ENCODE measurements at regions not wholly inside any gene's neighbourhood (a gene's known extent, or its start where the extent isn't known, plus 50 kb on each side); places are given as distances from the start of the nearest gene placed in this dataset.

DNA sequence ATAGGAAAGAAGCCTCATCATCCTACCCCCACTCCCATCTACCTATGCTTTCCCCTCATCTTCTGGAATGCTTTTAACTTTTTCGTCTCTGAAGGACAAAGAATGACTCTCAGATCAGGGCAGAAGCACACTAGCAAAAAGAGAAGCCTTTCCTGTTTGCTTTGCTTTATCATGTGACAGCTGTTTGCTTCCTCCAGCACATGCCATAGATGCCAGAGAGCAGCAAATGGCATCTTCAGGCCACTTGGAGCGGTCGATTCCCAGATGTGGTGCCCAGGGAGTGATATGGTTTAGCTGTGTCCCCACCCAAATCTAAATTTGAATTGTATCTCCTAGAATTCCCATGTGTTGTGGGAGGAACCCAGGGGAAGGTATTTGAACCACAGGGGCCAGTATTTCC lies 294.8 kb downstream of the GADD45G start:
- DNase-seq (ENCODE audit: low read depth, low spot score): no peak

DNA sequence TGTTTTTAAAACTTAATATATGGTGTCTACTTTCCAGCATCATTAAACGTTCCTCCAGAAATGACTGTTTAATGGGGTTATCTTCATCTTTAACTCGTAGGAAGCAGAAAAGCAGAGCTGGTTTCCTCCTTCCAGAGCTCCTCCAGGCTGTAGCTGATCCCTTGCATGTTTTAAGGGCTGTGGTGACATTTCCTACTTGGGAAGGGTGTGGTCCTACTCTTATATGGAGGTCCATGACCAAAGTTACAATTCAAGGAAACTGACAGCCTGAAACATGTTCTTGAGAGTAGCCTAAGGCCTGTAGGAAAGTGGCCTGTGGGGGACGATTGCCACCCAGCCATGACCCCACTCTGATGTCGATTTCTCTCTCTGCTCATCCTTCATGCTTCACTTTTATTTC lies 297.1 kb downstream of the GADD45G start:
- DNase-seq (ENCODE audit: low read depth, low spot score): no peak

DNA sequence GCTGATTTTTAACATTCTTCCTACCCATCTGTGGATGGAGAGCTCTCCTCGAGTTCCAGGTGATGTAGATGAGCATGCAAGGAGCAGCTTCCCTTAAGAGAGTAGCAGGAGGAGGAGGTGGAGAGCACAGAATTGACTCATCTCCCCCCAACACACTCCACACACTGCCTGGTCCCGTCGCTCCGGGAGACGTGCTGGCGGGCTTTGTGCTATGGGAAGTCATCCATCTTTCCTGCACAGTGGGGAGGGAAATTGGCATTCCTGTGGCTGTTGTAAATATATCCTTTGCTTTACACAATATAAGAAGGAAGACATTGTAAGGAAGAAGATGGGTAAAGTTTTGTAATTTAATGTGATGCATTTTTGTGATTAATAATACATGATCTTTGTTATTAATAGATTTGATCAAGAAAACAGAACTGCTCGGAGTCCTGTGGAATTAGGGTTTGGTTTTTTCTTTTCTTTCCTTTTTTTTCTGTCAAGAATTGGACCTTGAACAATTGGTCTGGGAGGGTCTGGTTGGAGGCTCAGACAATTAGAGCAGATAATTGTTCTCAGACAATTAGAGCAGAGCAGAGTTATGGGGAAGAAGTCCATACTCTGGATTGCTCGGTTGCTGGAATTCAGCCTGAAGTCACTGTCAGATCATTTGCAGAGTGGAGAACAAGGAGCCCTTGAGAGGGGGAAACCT lies 297.8 kb downstream of the GADD45G start:
- DNase-seq (ENCODE audit: low read depth, low spot score): no peak

DNA sequence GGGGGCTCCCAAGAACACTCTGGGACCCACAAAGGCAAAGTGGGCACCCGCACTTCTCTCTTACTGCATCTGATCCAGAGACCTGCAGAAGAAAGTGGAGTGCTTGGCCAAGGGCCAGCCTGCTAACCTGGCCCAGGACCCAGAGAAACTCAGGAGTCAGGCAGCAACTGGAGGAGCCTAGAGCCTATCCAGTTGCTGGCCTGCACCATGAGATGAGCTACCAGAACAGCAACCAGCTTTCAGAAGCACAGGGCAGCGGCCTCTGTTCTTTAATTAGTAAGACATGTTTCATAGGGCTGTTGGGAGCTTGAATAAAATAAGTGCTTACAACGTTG lies 298.3 kb downstream of the GADD45G start:
- no peak for DNase-seq (ENCODE audit: low read depth, low spot score)

DNA sequence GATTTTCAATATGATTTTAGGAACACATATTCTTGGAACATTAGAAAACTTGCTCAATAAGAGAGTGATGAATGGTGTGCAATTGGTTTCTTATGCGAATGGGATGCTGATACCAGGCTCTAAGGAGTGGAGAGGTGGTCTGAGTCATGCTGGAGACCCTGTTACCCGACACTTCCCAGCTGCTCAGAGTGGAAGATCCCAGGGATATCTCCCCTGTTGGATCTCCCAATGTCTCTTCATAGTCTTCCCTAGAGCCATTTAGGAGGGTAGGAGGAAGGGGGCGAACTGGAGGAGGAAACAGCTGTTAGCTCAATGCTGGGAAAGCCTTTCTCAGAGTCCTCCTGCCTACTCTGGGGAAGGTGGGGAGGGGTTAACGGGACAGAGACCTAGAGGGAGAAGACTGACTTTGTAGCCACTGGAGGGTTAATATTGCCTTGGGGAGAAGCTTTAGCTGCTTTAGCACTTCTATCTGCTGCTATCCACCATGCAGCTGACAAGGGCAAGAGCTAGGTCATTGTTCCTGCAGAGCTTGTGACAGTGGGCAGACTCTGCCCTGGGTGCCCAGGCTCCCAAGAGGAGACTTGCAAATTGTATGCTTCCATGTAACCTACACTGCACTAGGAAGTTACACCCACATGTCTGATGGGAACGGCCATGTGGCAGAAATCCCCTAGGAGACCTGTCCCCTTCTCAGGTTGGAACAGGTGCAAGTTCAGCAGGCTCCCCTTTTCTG lies 301.0 kb downstream of the GADD45G start:
- no peak for DNase-seq (ENCODE audit: low read depth, low spot score)

DNA sequence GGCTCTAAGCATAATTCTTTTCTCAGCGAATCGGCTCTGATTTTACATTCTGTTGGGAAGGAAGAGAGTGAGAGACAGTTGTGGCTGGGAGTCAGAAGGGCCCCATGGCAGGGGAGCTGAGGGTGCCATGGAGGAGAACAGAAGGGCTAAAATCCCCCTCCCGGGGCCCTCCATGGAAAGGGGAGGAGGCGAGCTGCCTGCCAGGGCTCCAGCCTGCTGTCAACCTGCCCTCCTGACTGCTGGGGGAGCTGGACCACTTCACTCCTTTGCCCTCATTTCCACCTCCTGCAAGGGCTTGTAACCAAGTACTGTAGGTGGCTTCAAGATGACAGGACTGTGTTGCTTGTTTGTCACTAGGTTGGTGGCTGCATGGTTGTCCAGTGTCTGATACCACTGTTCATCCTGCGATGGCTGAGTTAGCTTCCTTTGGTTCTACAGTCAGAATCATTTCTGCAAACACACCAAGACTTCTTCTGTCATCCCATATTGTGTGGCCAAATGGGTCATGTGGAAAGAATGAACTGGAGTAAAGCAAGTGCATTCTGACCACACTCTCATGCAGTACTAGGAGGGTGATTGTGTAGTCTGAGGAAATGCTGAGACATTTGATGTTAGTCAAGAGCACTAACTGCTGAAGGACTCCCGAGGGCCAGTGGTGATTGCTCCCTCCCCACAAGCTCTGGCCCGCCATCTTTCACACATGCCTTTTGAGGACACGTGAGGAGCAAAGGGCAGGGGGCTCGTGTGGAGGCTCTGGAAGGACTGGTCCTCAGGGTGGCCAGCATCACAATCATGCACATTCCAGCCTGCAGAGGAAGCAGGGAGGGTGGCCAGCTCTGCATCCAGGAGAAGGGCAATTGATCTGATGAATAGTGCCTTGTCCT lies 307.2 kb downstream of the GADD45G start:
- DNase-seq (ENCODE audit: low read depth, low spot score): no peak

DNA sequence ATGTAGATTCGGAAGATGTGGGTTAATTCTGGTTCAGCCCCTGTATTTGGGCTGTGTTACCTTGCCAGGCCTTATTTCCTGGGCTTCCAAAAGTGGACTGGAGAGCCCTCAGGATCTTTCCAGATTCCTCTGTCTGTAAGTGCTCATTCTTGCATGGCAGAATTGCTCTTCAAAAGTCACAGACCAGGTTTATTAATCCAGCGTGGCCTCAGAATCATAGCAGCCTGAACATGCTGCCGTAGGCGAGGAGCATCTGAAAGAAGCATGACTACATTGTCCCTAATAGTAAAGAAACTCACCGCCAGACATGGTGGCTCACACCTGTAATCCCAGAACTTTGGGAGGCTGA lies 307.8 kb downstream of the GADD45G start:
- DNase-seq (ENCODE audit: low read depth, low spot score): no peak

DNA sequence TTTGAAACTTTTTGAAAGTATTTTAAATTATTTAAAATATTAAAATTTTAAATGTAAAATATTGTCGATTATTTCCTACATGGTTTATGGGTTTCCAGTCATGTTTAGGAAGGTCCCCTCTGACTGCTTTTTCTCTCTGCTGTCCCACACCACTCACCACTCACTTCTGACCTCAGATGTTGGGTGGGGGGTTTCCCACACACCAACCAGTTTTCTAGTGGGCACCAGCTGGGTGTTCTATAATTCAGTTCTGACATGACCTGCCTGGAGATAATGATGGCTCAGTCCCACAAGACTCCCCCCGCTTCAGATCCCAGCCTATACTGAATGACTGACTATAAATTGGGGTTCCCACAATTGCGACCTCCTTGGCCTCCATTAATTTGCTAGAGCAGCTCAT lies 310.4 kb downstream of the GADD45G start:
- no peak for DNase-seq (ENCODE audit: low read depth, low spot score)

DNA sequence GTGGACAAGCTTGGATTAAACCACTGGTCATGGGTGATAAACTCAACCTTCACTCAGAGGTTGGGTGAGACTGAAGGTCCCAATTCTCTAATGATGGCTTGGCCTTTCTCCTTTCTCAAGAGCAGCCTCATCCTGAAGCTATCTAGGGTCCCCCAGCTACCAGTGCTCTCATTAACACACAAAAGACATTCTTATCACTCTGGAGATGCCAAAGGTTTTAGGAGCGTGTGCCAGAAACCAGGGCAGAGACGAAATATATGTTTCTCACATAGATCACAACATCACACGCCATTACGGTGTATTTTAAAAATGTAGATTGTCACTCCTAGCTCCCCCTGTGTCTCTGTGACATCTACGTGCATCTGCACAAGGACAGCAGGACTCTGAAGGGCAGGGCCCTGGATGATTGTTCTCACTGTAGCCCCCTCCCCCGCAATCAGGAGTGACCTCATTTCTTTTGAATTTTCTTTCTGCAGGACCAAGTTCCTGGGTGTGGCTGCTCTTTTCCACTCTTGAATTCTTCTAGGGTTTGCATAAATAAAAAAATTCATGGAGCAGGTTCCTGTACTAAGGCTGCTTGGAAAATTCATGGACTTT lies 311.3 kb downstream of the GADD45G start:
- DNase-seq (ENCODE audit: low read depth, low spot score): no peak

DNA sequence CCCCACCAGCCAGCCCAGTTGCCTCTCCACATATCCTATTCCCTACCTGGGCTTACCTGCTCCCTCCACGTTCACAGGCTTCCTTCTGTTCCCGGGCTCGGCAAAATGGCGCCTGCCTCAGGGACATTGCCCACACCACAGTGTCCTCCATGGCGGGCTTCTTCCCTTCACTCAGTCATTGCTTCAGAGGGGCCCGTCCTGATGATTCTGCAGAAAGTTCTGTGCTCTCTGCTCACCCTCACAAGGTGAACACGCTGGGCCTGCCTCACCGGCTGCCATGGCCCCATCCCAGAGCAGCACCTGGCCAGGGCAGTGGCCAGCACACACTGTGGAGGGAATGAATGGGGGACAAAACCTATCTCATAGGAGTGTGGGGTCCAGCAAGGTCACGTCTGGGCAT lies 313.0 kb downstream of the GADD45G start:
- no peak for DNase-seq (ENCODE audit: low read depth, low spot score)

DNA sequence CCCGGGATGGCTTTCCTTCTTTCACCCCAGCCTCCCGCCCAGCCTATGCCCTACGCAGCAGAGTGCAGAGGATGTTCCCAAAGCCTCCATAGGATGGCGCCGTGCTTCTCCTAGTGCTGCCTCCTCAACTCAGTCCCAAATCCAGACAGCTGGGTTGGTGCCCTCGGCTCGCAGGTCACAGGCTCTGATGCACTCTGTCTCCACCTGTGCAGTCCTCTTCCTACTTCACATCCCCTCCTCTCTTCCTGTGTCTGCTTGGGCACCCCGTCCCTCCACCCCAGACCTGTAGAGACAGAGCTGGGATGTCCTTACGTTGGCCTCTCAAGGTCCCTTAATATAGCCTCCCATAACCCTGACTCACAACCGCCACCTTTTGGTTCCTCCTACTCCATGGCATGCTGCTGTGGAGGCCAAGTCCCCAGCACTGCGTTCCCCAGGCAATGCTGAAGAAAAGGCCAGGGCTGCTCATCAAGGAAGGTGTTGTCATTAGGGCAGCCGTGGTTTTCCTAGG lies 314.4 kb downstream of the GADD45G start:
- no peak for DNase-seq (ENCODE audit: low read depth, low spot score)

DNA sequence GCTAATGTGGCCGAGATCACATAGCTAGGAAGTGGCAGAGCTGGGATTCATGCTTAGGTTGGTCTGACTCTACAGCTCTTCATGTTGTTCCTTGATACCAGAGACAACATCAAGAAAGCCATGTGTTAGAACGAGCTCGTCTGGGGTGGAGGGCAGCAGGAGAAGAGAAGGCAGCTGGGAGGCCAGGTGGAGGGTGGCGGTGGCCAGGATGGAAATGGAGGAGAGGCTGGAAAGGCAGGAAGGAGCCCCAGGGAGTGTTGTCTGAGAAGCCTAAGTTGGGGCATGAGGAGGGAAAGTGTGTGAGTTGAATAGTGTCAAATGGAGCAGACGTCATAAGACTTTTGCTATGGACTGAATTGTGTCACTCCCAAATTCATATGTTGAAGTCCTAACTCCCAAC lies 315.3 kb downstream of the GADD45G start:
- no peak for DNase-seq (ENCODE audit: low read depth, low spot score)

DNA sequence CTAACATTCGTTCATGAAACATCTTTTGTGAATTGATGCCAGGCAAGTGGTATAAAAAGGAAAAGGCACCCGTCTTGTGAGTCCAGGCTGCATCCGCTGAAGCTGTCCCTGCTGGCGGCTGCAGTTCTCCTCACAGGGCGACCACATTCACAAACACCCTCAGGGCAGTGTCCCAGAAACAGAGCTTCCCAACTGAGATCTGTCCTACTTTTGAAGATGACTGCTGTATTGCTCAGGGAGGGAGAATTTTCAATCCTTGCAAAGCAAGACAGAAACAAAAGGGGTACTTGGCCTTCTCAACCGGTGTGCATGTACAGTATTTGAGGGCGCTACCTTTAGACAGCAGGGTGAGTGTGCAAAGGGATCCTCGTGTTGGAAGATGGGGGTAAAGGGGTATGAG lies 316.1 kb downstream of the GADD45G start:
- DNase-seq (ENCODE audit: low read depth, low spot score): no peak

DNA sequence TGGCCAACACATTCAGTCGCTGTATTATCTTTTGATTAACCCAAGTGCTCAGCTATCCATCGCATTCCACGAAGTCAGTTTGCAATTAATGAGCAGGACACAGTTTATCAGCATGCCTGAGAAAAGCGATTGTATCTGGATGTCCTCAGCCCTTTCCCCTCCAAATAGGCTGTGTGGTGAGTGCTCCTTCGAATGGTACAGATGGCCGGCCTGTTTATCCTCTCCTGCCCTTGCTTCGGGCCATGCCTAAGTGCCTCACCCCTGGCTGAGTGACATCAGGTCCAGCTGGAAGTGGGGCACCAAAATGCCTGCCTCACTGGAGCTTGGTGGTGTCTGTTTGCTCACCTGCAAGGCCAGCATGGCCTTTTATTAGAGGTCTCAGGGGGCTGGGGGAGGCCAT lies 317.3 kb downstream of the GADD45G start:
- DNase-seq (ENCODE audit: low read depth, low spot score): no peak

DNA sequence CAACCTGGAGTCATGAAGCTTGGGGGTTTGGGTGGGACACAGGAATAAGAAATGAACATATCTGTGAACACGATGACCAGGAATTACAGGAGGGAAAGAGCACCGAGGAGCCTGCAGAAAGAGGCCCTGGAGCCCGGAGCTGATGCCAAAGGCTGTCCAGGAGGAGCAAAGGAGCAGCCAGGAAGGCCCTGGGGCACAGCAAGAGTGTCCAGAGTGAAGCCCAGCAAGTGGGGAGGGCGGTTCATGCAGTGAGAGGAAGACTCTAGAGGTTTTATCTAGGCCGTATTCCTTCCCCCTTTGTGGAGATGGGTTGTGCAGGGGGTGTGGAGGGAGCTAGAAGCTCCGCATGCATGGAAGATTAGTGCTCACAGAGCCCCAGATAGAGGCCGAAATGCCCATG lies 318.4 kb downstream of the GADD45G start:
- DNase-seq (ENCODE audit: low read depth, low spot score): no peak

DNA sequence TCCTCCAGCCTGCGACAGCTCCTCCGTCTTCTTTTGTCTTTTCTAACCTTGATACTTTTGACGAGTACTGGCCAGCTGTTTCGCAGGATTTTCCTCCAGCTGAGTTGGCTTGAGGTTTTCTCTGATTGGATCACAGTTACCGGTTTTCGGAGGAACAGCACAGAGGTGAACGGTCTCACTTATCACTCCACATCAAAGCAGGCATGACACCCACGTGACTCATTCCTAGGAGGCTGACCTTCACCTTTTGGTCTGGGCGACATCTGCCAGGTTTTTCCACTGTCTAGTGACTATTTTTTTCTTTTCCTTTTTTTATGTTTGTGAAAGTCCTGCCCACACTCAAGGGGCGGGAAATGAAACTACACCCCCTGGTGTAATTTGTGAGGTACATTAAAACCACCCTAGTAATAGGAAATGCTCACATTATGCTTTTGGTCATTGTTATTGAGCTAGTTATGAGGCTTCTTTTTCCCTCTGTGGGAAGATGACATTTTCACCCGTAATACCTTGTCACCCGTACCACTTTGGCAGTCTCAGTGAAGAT lies 319.2 kb downstream of the GADD45G start:
- no peak for DNase-seq (ENCODE audit: low read depth, low spot score)

DNA sequence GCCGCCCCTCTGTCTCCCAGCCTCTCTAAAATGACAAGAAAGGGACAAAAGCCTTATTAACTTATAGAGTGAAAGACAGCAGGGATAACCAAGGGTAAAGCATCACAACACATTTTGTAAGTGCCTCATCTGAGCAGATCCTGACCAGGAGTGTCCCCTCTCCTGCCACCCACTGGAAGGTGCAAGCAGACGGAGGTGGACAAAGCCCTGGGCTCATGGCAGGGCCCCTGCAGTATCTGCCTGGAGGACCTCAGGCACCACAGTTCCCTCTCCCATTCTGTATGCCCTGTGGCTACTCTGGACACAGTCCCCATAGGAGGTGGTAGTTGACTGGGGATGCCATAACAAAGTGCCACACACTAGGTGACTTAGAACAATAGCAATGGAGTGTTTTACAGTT lies 319.8 kb downstream of the GADD45G start:
- DNase-seq (ENCODE audit: low read depth, low spot score): no peak

DNA sequence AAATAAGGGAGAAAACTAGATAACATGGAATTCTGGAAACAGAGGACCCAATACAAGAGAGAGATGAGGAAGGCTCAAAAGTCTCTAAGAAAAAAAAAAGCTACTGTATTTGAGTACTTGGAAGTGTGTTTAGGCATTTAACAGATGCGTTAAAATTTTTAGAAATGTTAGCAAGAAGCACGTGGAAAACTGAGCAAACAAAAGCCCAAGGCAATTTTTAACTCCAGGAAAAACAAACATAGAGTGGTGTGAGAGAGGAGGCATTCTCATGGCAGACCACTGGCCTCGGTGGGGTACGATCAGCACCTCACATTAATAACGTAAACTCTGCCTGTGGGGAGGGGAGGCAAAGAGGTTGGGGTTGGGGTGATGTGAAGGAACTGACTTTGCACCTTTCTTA lies 321.4 kb downstream of the GADD45G start:
- DNase-seq (ENCODE audit: low read depth, low spot score): no peak

DNA sequence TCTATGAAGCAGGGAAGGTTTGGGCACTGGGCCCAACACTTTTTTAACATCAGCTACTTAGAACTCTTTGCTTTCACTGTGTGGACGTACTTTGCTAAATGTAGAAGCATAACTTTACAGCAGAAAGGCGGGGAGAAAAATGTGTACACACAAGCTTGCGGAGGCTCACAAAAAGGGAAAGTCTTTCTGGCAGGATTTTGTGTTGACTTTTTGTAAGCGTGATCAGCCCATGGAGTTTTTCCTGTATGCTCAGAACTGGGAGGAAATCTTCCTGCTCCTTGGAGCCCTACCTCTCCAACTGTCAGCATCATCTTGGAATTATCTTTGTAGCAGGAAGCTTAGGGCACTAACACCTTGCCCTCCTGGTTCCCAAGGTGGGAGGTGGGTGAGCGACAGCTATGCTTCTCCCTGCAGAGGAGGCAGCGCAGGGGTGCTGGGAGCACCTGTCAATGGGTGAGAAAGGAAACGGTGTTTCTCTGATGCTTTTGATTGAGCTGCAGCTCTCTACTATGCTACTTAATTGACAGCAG lies 321.9 kb downstream of the GADD45G start:
- no peak for DNase-seq (ENCODE audit: low read depth, low spot score)

DNA sequence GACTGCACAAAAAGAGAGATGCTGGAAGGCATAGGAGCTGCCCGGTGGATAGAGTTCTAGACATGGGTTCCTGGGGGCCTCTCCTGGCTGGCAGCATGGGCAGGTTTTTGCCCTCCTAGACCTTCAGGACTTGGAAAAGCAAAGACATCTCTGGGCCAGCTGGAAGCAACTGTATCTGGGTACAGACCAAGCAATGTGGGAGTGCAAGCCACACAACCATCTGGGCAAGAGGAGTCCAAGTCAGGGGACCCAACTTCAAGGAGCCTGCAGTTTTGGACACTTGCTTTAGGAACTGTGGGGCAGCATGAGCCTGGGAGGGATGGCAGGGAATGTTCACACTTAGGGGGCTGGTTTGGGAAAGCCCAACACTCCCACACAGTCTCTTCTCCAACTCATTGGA lies 323.3 kb downstream of the GADD45G start:
- DNase-seq (ENCODE audit: low read depth, low spot score): no peak

DNA sequence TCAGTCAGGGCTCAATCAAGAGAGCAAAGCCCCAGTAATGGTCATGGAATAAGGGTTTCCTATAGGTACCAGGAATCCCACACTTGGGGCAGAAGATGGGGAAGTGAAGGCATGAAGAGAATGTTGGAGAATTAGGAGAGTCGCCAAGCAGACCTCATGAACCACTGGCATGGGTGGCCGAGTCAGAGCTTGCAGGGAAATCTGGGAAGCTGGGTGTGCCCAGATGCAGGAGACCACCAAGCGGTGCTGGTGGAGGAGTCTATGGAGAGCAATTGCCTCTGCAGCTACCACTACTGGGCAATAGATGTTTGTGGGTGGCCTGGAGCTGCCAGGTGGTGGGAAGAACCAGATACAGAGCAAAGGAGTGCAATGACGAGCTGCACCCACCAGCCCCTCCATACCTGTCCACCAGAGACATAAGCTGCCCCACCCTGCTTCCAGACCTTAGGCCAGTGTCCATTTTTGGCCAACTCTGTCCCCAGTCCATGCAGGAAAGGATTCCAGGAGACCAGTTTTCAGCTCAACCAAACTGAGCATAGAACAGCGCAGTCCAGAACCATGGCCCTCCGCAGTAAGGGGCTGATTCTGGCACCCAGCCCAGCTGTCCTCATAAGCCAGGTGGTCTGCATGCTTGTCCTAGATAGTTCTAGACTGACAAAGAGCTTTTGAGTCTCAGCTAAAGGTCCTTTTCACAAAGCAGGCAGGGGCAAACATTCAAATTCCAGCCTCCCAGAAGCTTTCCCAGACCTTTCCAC lies 323.9 kb downstream of the GADD45G start:
- DNase-seq (ENCODE audit: low read depth, low spot score): no peak
